ENCODE measurements at regions not wholly inside any gene's neighbourhood (a gene's known extent, or its start where the extent isn't known, plus 50 kb on each side); places are given as distances from the start of the nearest gene placed in this dataset.
"Not testable (repeated sequence)": the region's sequence is repeated elsewhere in the genome, so short reads cannot be mapped to it uniquely, and the experiment has no call there.

- no peak for DNase-seq
Measured at GRCh38 chr6:121596441-121596840, 161.0 kb downstream of the GJA1 start.

- DNase-seq: no peak
Measured at GRCh38 chr6:121597654-121598053, 162.2 kb downstream of the GJA1 start.

GRCh38 chr6:121599331-121599730 lies 163.9 kb downstream of the GJA1 start:
- DNase-seq: not testable (repeated sequence)

GRCh38 chr6:121600389-121601168 lies 165.1 kb downstream of the GJA1 start:
- no peak for DNase-seq

GRCh38 chr6:121603486-121603885 lies 168.0 kb downstream of the GJA1 start:
- no peak for DNase-seq

- no peak for DNase-seq
Measured at GRCh38 chr6:121607721-121608120, 172.3 kb downstream of the GJA1 start.

- DNase-seq: no peak
Measured at GRCh38 chr6:121608270-121608669, 172.8 kb downstream of the GJA1 start.

GRCh38 chr6:121609281-121609680 lies 173.8 kb downstream of the GJA1 start:
- DNase-seq: no peak

GRCh38 chr6:121612927-121613326 lies 177.5 kb downstream of the GJA1 start:
- no peak for DNase-seq

- no peak for DNase-seq
Measured at GRCh38 chr6:121614115-121614514, 178.7 kb downstream of the GJA1 start.

GRCh38 chr6:121615493-121615892 lies 180.0 kb downstream of the GJA1 start:
- no peak for DNase-seq

- DNase-seq: no peak
Measured at GRCh38 chr6:121616406-121616805, 181.0 kb downstream of the GJA1 start.

GRCh38 chr6:121617388-121617787 lies 181.9 kb downstream of the GJA1 start:
- no peak for DNase-seq

GRCh38 chr6:121619013-121619412 lies 183.6 kb downstream of the GJA1 start:
- no peak for DNase-seq

- no peak for DNase-seq
Measured at GRCh38 chr6:121619987-121620740, 184.7 kb downstream of the GJA1 start.

- DNase-seq: no peak
Measured at GRCh38 chr6:121627761-121628160, 192.3 kb downstream of the GJA1 start.

GRCh38 chr6:121630716-121631115 lies 195.3 kb downstream of the GJA1 start:
- no peak for DNase-seq

- not testable (repeated sequence) for DNase-seq
Measured at GRCh38 chr6:121631752-121632151, 196.3 kb downstream of the GJA1 start.

GRCh38 chr6:121633309-121633708 lies 197.9 kb downstream of the GJA1 start:
- DNase-seq: no peak

- DNase-seq: not testable (repeated sequence)
Measured at GRCh38 chr6:121634586-121634985, 199.1 kb downstream of the GJA1 start.

- DNase-seq: no peak
Measured at GRCh38 chr6:121635355-121635754, 199.9 kb downstream of the GJA1 start.

- not testable (repeated sequence) for DNase-seq
Measured at GRCh38 chr6:121636217-121636616, 200.8 kb downstream of the GJA1 start.

GRCh38 chr6:121639021-121639420 lies 203.6 kb downstream of the GJA1 start:
- no peak for DNase-seq

GRCh38 chr6:121641158-121641557 lies 205.7 kb downstream of the GJA1 start:
- DNase-seq: no peak

All from midbrain (tissue), 1 donor.